Adrenal gland (tissue), 9 donors: ENCODE measurements at regions not wholly inside any gene's neighbourhood (a gene's known extent, or its start where the extent isn't known, plus 50 kb on each side); places are given as distances from the start of the nearest gene placed in this dataset.

Source experiments
- DNase-seq, 7 donors: peaks; one replicate each; pipeline ENCODE4 v3.0.0-alpha.2; 2019 to 2020
- H3K27ac ChIP-seq, 5 donors: fragments of 200-600 bp; sonication (generic) in 4 of 5; 1 replicate in 3 of 5; 2 replicates in 2 of 5; pipeline versions ENCODE4 v1.5.1 to v1.8.0; 2016 to 2020; ENCODE audit warnings: mild to moderate bottlenecking in 1 of 5
- H3K27me3 ChIP-seq: fragments of 200-600 bp; 2 replicates; pipeline ENCODE4 v1.8.0; 2021
- H3K36me3 ChIP-seq, 2 donors: fragments of 200-600 bp; replicated peaks in 1 of 2; 1 replicate in 1 of 2; 2 replicates in 1 of 2; pipeline versions ENCODE4 v1.5.1 to v1.8.0; 2018 to 2022
- H3K4me1 ChIP-seq, 2 donors: fragments of 200-600 bp; replicated peaks in 1 of 2; 1 replicate in 1 of 2; 2 replicates in 1 of 2; pipeline versions ENCODE4 v1.5.1 to v1.8.0; 2018 to 2021
- H3K4me3 ChIP-seq, 4 donors: fragments of 200-600 bp; sonication (generic) in 3 of 4; one replicate each; pipeline ENCODE4 v1.5.1; 2016 to 2018
- H3K9me3 ChIP-seq, 3 donors: fragments of 200-600 bp; sonication (generic) in 1 of 3; replicated peaks in 1 of 3; 1 replicate in 2 of 3; 2 replicates in 1 of 3; pipeline versions ENCODE4 v1.5.1 to v1.8.0; 2016 to 2021
- CTCF ChIP-seq, 6 experiments: fragments of 450-650 bp in 4 of 6; fragments of 200-600 bp in 2 of 6; sonication (generic) in 1 of 6; IDR thresholded peaks; 1 replicate in 5 of 6; 2 replicates in 1 of 6; pipeline versions ENCODE4 v1.5.1 to v1.8.0; 2016 to 2021; ENCODE audit warnings: antibody characterized with exemption in 6 of 6, mild to moderate bottlenecking in 2 of 6, moderate library complexity in 1 of 6
- POLR2A ChIP-seq, 2 donors: fragments of 450-650 bp; IDR thresholded peaks; one replicate each; pipeline ENCODE4 v1.6.1; 2017; ENCODE audit warnings: antibody characterized with exemption in 2 of 2, mild to moderate bottlenecking in 2 of 2, moderate library complexity in 1 of 2
- WGBS, 4 donors: extraction: QIAGEN DNeasy Blood & Tissue Kit in 2 of 4; methylation state at CpG; one replicate each; pipeline versions ENCODE4 v1.1.5 to v1.1.7; 2013 to 2017; 5-methylcytosine and 5-hydroxymethylcytosine counted together
- intact Hi-C, 2 donors: fragments of 100-400 bp; cut with DNase I; formaldehyde crosslinking; loops; one replicate each; pipeline versions ENCODE4 v1.14.1 to v1.15.0; 2022 to 2023
- donor health status: healthy with polysubstance abuse.
- donor health status: Bipolar disorder and iron deficiency.
- donor health status: DM: yes; HTN: yes; CAD: no.
- donor health status: DM: no; HTN: no; CAD: no.
- donor health status: DM: no; HTN: no; CAD: no.

- no peak for DNase-seq
- no peaks in the 10 kb centered on the region for H3K9me3 ChIP-seq
- whole genome bisulfite sequencing, 4 donors = 74 to 80% methylated on average over 1 to 3 of the region's 3 CpGs; no CpG with 5 or more reads in 2 of the 4 donors
- no peaks in the 10 kb centered on the region for H3K4me1 ChIP-seq
- H3K27me3 ChIP-seq = no peaks in the 10 kb centered on the region
- no peak overlapping the region for H3K27ac ChIP-seq
- intact Hi-C loops = no loop called here
- H3K4me3 ChIP-seq = no peak overlapping the region
- no peaks in the 10 kb centered on the region for H3K36me3 ChIP-seq
- no peak for TF ChIP-seq CTCF (IDR thresholded peaks at IDR 0.05)
- TF ChIP-seq POLR2A (IDR thresholded peaks at IDR 0.05) = no peak
Measured at GRCh38 chrY:15259286-15259685, 735.0 kb downstream of the NLGN4Y start.

- no peak for DNase-seq
- TF ChIP-seq CTCF (IDR thresholded peaks at IDR 0.05) = no peak
- TF ChIP-seq POLR2A (IDR thresholded peaks at IDR 0.05) = no peak
- no peaks in the 10 kb centered on the region for H3K9me3 ChIP-seq
- H3K36me3 ChIP-seq = no peaks in the 10 kb centered on the region
- no peak overlapping the region for H3K27ac ChIP-seq
- no peak overlapping the region for H3K4me3 ChIP-seq
- intact Hi-C loops = loop anchor here in 1 of 2 donors (10.0 kb wide), 1 partner anchor 62 kb away; no protein-coding TSS in a partner anchor
- H3K4me1 ChIP-seq = no peaks in the 10 kb centered on the region
- WGBS, 4 donors = 82 to 85% methylated on average over 1 of the region's 1 CpG; no CpG with 5 or more reads in 2 of the 4 donors
- H3K27me3 ChIP-seq = no peaks in the 10 kb centered on the region
Measured at GRCh38 chrY:15286572-15286971, 762.2 kb downstream of the NLGN4Y start.

GRCh38 chrY:15289821-15290220, 765.5 kb downstream of the NLGN4Y start:
- no peak overlapping the region for H3K27ac ChIP-seq
- WGBS, 4 donors = 40 to 56% methylated on average over 1 to 2 of the region's 2 CpGs; no CpG with 5 or more reads in 2 of the 4 donors
- intact Hi-C loops = loop anchor here in 1 of 2 donors (10.0 kb wide), 1 partner anchor 65 kb away; no protein-coding TSS in a partner anchor
- H3K27me3 ChIP-seq = no peaks in the 10 kb centered on the region
- no peaks in the 10 kb centered on the region for H3K4me1 ChIP-seq
- no peaks in the 10 kb centered on the region for H3K9me3 ChIP-seq
- no peak for DNase-seq
- H3K4me3 ChIP-seq = no peak overlapping the region
- H3K36me3 ChIP-seq = no peaks in the 10 kb centered on the region
- TF ChIP-seq POLR2A (IDR thresholded peaks at IDR 0.05) = no peak
- no peak for TF ChIP-seq CTCF (IDR thresholded peaks at IDR 0.05)

- 59 to 62% methylated on average over 7 to 8 of the region's 8 CpGs; no CpG with 5 or more reads in 2 of the 4 donors for WGBS, 4 donors
- intact Hi-C loops = no loop called here
- Histone ChIP-seq H3K4me1 (no peaks in the 10 kb centered on the region), H3K27me3 (no peaks in the 10 kb centered on the region), H3K9me3 (no peaks in the 10 kb centered on the region), H3K4me3 (no peak overlapping the region), H3K36me3 (no peaks in the 10 kb centered on the region), H3K27ac (no peak overlapping the region)
- DNase-seq = no peak
- TF ChIP-seq CTCF (IDR thresholded peaks at IDR 0.05) = no peak
- no peak for TF ChIP-seq POLR2A (IDR thresholded peaks at IDR 0.05)
Measured at GRCh38 chrY:15292881-15293280, 768.6 kb downstream of the NLGN4Y start.
